ENCODE measurements at regions not wholly inside any gene's neighbourhood (a gene's known extent, or its start where the extent isn't known, plus 50 kb on each side); places are given as distances from the start of the nearest gene placed in this dataset.
"Not testable (repeated sequence)": the region's sequence is repeated elsewhere in the genome, so short reads cannot be mapped to it uniquely, and the experiment has no call there.

DNA sequence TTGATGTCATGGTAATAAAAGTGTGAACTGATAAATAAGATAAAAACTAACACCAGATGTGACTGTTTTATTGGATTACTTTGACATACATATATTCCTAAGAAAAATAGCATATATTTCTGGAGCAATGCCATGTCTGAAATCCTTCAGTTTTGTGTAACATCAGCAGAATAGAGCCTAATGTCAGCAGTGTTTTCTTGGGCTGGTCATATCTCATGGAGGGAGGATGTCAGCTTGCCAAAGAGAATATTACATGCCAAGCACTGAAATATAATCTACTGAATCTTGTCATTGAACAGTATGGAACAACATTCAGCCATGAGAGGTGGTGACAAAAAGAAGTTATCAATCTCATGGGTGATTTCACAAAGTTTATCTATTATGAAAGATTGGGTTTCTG, 220.3 kb downstream of the KLHL28 start:
- TF ChIP-seq CTCF (IDR thresholded peaks at IDR 0.05) = no peak
- Histone ChIP-seq H3K4me1 (no peaks in the 10 kb centered on the region), H3K9me3 (no peaks in the 10 kb centered on the region), H3K27ac (no peak overlapping the region), H3K4me3 (no peak overlapping the region), H3K27me3 (no peaks in the 10 kb centered on the region), H3K36me3 (no peaks in the 10 kb centered on the region)
- ATAC-seq = no peak
- no peak for DNase-seq
- intact Hi-C loops (cut with DNase I) = no loop called here

DNA sequence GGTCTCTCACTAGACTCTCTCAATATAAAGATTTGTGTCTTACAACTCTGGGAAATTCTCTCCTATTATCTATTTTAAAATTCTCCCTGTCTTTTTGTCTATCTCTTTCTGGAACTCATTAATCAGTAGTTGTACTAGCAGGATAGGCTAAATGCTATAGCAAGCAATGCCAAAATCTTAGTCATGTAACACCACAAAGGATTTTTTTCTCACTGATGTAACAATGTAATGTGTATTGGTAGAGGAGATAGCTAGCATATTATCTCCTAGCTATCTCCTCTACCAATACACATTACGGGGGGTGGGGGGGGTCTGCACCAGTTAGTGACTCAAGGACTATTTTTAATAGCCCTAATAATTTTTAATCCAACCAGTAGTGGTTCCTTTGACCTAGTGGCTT, 225.4 kb downstream of the KLHL28 start:
- Histone ChIP-seq H3K27me3 (no peaks in the 10 kb centered on the region), H3K4me1 (no peaks in the 10 kb centered on the region), H3K9me3 (no peaks in the 10 kb centered on the region), H3K27ac (no peak overlapping the region), H3K36me3 (no peaks in the 10 kb centered on the region), H3K4me3 (no peak overlapping the region)
- intact Hi-C loops (cut with DNase I) = no loop called here
- no peak for TF ChIP-seq CTCF (IDR thresholded peaks at IDR 0.05)
- DNase-seq = no peak
- no peak for ATAC-seq

- no peak for DNase-seq
- ATAC-seq = no peak
These were observed 225.1 kb upstream of the FSCB start for GRCh38 chr14:44732144-44732543.

DNA sequence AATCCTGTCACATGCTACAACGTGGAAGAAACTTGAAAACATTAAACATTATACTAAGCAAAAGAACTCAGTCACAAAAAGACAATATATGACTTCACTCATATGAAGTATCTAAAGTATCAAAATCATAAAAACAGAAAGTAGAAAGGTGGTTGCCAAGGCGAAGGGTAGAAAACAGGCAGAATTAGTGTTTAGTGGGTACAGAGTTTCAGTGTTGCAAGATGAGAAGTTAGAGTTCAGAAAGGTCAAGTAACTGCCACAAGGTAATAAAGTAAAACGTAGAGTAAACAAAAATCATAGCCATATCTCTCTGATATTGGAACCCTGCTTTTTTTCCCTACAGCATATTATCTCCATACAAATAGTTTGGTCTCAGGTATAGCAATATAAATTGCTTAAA, 223.8 kb upstream of the FSCB start:
- ATAC-seq (no peak), DNase-seq (no peak)
- H3K4me1 ChIP-seq = no peaks in the 10 kb centered on the region
- intact Hi-C loops (cut with DNase I) = no loop called here
- H3K36me3 ChIP-seq = no peaks in the 10 kb centered on the region
- H3K9me3 ChIP-seq = no peaks in the 10 kb centered on the region
- H3K27ac ChIP-seq = no peak overlapping the region
- no peak for TF ChIP-seq CTCF (IDR thresholded peaks at IDR 0.05)
- no peaks in the 10 kb centered on the region for H3K27me3 ChIP-seq
- H3K4me3 ChIP-seq = no peak overlapping the region

More at GRCh38 chr14:44732144-44732543, 225.1 kb upstream of the FSCB start:
- H3K36me3 ChIP-seq = no peaks in the 10 kb centered on the region
- H3K4me1 ChIP-seq = no peaks in the 10 kb centered on the region
- no peak overlapping the region for H3K27ac ChIP-seq
- H3K4me3 ChIP-seq = no peak overlapping the region
- no peaks in the 10 kb centered on the region for H3K27me3 ChIP-seq
- intact Hi-C loops (cut with DNase I) = no loop called here
- no peak for TF ChIP-seq CTCF (IDR thresholded peaks at IDR 0.05)
- no peaks in the 10 kb centered on the region for H3K9me3 ChIP-seq

DNA sequence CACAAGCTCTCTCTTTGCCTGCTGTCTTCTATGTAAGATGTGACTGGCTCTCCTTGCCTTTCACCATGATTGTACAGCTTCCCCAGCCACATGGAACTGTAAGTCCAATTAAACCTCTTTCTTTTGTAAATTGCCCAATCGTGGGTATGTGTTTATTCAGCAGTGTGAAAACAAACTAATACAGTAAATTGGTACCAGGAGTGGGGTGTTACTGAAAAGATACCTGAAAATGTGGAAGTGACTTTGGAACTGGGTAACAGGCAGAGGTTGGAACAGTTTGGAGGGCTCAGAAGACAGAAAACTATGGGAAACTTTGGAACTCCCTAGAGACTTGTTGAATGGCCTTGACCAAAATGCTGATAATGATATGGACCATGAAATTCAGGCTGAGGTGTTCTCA, 214.3 kb upstream of the FSCB start:
- H3K36me3 ChIP-seq; H3K27ac ChIP-seq; H3K9me3 ChIP-seq; H3K27me3 ChIP-seq; H3K4me1 ChIP-seq; DNase-seq; H3K4me3 ChIP-seq; intact Hi-C loops (cut with DNase I); ATAC-seq: not testable (repeated sequence)

GRCh38 chr14:44720707-44721106, 213.6 kb upstream of the FSCB start:
- H3K4me1 ChIP-seq = no peaks in the 10 kb centered on the region
- no peak overlapping the region for H3K27ac ChIP-seq
- H3K9me3 ChIP-seq = peaks cover 7% of the 10 kb centered on the region
- no peak for TF ChIP-seq CTCF (IDR thresholded peaks at IDR 0.05)
- H3K27me3 ChIP-seq = no peaks in the 10 kb centered on the region
- intact Hi-C loops (cut with DNase I) = no loop called here
- ATAC-seq (no peak), DNase-seq (no peak)
- no peaks in the 10 kb centered on the region for H3K36me3 ChIP-seq
- no peak overlapping the region for H3K4me3 ChIP-seq

Data from upper lobe of right lung (tissue), 1 donor.